ENCODE measurements at regions not wholly inside any gene's neighbourhood (a gene's known extent, or its start where the extent isn't known, plus 50 kb on each side); places are given as distances from the start of the nearest gene placed in this dataset.

DNA sequence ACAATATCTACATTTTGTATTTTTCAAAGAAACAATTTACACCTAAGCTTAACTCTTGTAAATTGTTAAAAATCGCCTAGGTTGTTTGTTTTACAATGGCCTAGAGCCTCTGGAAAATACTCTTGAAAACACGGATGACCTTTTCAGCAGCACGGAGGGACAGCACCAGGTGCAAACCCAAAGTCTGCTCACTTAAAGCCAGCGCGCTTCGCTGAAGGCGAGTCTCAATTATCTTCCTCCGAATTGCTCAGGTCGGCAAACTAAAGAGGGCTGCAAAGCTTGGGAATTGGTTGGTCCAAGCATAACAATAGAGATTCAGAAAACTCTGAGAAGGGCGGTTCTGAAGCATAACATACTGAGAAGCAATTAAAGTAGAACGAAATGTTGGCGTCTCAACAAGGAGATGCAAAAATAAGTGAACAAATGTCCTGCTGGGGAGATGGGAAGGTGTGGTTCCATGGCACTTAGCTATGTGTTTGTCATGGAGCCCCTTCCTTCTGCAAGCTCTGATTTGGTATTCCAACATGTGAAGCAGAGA lies 139.9 kb upstream of the PITRM1 start:
- no peak for ATAC-seq

DNA sequence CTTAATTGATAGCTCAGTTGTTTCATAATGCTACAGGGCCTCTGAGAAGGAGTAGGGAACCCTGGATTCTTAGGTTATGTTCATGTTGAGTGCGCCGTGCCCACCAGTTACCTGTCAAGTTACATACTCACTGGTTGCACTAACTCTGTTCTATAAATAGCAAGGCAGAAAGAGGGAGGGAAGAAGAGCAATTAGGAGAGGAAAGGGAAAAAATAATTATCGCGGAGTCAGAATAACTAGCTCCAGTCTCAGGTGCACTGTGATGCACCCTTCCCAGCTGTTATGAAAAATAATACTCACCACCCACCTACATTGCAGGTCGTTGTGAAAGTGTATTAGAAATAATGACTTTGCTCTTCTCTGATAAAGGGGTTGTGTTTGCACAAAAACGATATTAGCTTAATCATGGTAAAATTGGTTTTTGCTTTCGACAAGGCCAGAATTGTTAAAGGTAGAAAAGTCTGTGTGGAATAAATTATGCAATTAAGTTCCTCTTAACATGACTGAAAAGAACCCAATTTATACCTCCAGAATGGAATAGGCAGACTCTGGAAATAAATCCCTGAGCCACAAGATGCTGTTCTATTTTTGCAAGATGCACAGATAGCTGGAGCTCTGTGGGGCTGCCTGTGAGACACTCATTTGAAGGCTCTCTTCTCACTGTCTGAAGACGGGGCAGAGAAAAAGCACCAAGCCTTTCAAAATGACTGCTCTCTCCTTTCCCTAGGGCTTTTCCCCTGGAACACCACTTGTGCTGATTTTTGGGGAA lies 137.6 kb upstream of the PITRM1 start:
- no peak for ATAC-seq
- DNase-seq = no peak

More for the DNA sequence above, 139.9 kb upstream of the PITRM1 start:
- DNase-seq = no peak

GRCh38 chr10:3306050-3306449 lies 133.5 kb upstream of the PITRM1 start:
- no peak for ATAC-seq
- no peak for DNase-seq

- ATAC-seq = no peak
- no peak for DNase-seq
Measured at GRCh38 chr10:3295582-3296151, 123.1 kb upstream of the PITRM1 start.

DNA sequence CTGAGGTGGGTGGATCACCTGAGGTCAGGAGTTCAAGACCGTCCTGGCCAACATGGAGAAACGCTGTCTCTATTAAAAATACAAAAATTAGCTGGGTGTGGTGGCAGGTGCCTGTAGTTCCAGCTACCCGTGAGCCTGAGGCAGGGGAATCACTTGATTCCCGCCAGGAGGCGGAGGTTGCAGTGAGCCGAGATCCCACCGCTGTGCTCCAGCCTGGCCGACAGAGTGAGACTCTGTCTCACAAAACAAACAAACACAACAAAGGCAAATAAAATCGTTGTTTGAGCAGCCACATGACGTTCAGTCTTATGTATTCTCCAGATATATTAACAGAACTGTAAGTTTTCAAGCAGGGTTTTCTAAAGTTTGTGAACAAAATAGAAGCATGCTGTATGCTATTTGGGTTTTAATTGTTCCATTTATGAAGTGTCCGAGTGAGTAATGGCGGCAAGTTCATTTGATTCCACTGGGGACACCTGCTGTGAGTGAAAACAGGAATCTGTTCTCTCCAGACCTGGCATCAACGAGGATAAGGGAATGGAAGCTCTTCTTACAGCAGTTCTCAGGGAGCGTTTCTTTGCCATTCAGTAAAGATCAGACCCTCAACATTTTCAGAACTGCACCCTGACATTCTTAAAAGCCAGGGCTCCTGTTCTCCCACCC lies 122.5 kb upstream of the PITRM1 start:
- no peak for DNase-seq
- no peak for ATAC-seq

DNA sequence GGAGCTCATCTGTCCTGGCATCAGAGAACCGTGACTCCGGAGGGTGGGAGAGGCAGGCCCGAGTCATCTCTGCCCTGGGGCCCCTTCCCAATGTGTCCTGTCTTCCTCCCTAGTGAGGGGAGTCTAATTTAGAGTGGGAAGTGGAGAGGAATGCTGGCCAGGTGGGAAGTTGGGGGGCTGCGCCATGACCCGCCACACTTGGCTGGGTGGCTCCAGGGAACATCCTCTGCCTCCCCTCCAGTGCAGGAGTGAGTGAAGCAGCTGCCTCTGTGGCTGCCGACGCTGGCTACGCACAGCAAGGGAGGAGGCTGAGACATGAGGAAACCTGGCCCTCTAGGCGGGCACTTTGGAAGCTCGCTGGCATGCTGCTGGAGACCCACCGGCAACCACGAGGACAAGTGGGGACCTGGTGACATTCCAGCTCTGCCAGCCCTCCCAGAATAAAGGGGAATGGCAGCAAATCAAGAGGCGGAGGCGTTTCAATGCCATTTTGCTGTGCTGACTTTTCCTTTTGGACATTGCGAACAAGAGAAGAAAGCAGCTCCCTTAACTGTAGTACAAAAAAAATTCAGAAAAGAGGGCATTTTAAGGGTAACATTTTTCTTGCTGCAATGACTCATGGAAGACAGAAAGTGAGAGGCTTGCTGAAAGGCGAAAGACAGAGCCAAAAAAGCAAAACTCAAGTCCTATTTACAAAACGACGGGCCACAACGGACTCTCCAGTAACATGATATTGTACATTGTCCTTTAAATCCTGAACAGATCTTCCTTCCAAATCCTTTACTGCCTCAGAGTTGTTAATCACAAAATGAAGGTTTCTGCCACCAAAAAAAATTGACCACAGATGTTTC lies 121.2 kb upstream of the PITRM1 start:
- DNase-seq = no peak
- ATAC-seq = no peak

- DNase-seq (no peak), ATAC-seq (no peak)
Measured at GRCh38 chr10:3292636-3293035, 120.1 kb upstream of the PITRM1 start.

DNA sequence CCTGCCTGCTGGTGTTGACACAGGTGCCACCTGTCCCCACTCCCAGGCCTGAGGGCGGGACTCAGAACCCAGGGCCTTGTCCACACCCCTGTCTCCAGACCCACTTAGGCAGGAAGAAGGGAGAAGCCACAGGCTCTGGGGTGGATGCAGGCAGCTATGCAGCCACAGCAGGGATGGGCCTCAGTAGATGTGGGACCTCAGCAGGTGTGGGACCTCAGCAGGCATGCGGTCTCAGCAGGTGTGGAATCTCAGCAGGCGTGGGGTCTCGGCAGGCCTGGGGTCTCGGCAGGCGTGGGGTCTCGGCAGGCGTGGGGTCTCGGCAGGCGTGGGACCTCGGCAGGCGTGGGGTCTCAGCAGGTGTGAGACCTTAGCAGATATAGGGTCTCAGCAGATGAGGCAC lies 118.0 kb upstream of the PITRM1 start:
- no peak for ATAC-seq

DNA sequence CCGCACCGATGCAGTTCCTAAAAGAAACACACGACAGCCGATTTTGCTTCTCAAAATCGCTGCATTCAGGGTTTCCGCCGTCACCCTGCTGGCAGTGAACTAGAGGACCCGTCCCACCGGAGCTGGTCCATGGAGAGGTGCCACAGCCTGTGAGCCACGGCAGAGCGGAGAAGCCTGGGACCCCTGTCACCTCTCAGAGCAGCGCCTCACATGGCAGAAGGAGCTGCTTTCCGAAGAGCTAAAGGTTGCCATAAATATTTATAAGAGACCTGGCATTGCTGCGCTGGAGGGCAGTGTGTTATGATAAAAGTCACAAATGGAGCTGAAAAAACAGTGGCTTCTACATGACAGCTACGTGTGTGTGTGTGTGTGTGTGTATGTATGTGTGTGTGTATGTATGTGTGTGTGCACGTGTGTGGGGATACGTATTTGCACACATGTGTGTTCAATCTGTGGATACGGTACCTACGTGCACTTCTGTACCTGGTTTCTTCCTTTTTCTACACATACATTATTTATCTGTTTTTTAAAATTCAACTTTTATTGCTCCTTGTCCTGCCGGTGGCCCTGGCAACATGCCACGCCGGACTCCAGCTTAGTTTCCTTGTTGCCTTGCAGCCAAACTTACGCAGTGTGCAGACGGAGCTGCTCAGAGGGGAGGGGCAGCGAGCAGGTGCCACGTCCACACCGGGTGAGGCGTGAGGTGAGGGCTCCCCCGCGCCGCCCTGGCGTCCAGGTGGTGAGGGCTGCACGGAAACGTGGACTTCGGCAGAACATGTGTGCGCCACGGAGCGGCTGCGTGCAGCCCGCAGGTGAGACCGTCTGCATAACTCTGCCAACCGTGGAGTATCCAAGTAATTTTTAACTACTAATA lies 115.2 kb upstream of the PITRM1 start:
- no peak for ATAC-seq
- no peak for DNase-seq

More for the DNA sequence above, 118.0 kb upstream of the PITRM1 start:
- DNase-seq = no peak

DNA sequence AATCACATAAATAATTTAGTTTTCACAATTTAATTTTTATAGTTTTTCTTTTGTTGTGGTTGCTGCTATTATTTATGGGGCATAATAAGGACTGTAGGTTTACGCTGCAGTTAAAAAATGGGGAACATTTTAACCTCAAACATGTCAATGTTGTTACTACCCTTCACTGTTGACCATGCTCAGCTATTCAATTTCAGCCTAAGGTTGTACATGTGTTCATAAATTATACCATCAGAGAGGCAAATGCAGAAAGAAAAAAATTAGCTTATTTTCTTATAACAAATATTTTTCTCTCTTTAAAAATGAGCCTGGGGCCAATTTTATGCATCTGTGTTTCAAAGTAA lies 110.1 kb upstream of the PITRM1 start:
- ATAC-seq = no peak
- no peak for DNase-seq

DNA sequence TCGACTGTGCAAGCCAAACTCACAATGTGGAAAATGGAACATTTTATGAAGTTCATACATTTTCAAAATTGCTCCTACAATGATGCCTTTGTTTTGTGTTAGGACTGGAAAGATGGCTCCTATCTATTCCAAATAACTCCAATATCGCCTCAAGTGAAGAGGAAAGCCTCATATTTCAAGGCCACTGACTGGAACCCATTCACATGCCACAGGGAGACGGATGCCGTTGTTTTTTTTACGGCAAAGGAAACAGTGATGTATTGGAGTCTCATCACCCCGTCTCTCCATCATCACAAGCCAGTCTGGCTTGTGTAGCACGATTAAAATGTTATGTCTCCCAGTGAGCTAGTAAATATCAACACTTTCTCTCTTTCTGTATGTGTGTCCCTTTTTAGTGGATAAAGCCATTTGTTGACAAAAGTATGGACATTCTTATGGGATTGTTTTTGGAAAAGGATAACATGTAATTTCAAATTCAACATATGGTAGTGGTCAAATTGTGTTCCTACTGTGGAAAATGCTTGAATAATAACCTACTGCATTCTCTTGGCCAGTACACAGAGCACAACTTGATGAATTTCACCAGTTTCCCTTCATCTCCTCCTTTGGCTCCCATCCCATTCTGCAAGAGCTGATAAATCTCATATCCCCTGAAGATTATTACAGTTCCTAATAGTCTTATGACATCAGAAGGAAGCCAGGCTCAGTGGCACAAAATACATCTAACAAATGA lies 109.5 kb upstream of the PITRM1 start:
- no peak for DNase-seq
- ATAC-seq = no peak

- ATAC-seq = no peak
Measured at GRCh38 chr10:3278771-3279170, 106.2 kb upstream of the PITRM1 start.

GRCh38 chr10:3277566-3277965 lies 105.0 kb upstream of the PITRM1 start:
- DNase-seq (no peak), ATAC-seq (no peak)

More at GRCh38 chr10:3278771-3279170, 106.2 kb upstream of the PITRM1 start:
- DNase-seq = no peak

- no peak for DNase-seq
- no peak for ATAC-seq
Measured at GRCh38 chr10:3274414-3274813, 101.8 kb upstream of the PITRM1 start.

DNA sequence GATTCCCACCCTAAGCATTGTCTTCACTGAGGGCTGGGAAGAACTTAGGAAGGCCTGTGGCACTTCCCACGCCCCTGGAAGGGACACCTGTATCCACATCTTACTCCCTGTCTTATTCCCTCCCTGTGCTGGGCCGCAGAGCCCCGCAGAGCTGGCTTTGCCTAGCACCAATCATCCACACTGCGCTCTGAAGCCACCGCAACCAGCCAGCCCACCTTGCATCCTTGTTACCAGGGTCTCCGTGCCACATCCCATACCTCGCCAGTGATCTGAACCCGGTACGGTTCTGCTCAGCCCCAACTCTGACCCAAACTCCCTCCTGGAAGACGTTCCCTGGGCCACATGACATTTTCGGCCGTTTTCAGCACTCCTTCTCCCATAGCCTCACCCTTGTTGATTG lies 101.4 kb upstream of the PITRM1 start:
- DNase-seq (no peak), ATAC-seq (no peak)

GRCh38 chr10:3272300-3272699 lies 99.7 kb upstream of the PITRM1 start:
- no peak for ATAC-seq

DNA sequence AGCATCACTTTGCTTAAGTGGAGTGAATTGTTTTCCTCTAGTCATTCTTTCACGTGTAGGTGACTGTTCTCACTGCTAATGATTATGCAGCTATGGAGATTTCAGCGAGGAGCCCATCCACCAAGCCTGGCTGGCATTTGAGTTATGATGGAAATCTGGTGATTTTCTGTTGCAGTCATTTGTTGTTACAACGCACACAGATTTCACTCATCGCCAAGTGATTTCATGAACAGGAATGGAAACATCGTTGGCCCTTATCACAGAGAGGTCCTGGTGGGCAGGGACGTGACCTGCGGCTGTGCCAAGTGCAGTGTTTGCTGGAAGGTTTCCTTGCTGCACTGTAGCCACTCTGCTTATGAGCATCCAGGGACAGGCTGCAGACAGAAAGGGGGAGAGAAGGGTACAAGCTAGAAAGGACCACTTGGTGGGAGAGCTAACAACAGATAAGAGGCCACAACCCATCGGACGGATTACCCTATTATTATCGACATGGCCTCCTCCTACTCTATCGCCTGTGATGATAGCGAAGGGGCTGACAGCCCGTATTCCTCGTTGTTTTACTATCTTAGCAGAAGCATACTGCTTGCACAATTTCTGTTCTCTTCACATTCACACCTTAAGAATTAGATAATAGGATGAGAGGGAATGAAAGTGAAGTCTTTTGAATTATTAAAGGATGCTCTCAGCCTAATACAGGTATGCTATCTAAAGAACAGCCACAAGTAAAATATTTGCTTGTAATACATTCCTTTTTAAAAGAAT lies 99.0 kb upstream of the PITRM1 start:
- ATAC-seq = no peak

More at GRCh38 chr10:3272300-3272699, 99.7 kb upstream of the PITRM1 start:
- DNase-seq = no peak

GRCh38 chr10:3270577-3271316 lies 98.2 kb upstream of the PITRM1 start:
- DNase-seq (no peak), ATAC-seq (no peak)

More for the DNA sequence above, 99.0 kb upstream of the PITRM1 start:
- no peak for DNase-seq

- ATAC-seq (no peak), DNase-seq (no peak)
Measured at GRCh38 chr10:3268025-3268424, 95.4 kb upstream of the PITRM1 start.
